Neural cell (in vitro differentiated cells): ENCODE measurements at regions not wholly inside any gene's neighbourhood (a gene's known extent, or its start where the extent isn't known, plus 50 kb on each side); places are given as distances from the start of the nearest gene placed in this dataset.

Experiments used
- CTCF ChIP-seq: fragments of 450-650 bp; IDR thresholded peaks from 2 replicates; pipeline ENCODE4 v1.5.1; 2014; ENCODE audit warnings: antibody characterized with exemption, mild to moderate bottlenecking, moderate library complexity; ENCODE audit not compliant: poor library complexity, severe bottlenecking
- EZH2 ChIP-seq: fragments of 200-600, 300-800 bp; shearing (Covaris generic), sonication (generic); IDR thresholded peaks from 2 replicates; pipeline ENCODE4 v1.6.1; 2014; ENCODE audit warnings: antibody characterized with exemption, low read length, borderline replicate concordance, mild to moderate bottlenecking; ENCODE audit not compliant: insufficient read depth, poor library complexity, severe bottlenecking
- MXI1 ChIP-seq: fragments of 450-650 bp; conservative IDR thresholded peaks from 2 replicates; pipeline ENCODE4 v1.6.1; 2014; ENCODE audit warnings: antibody characterized with exemption, mild to moderate bottlenecking; ENCODE audit not compliant: poor library complexity, severe bottlenecking
- POLR2AphosphoS5 ChIP-seq: IDR thresholded peaks from 2 replicates; pipeline ENCODE4 v1.6.1; 2012
- RAD21 ChIP-seq: fragments of 450-650 bp; conservative IDR thresholded peaks from 2 replicates; pipeline ENCODE4 v1.6.1; 2014; ENCODE audit warnings: antibody characterized with exemption, mild to moderate bottlenecking, moderate library complexity
- REST ChIP-seq: IDR thresholded peaks from 2 replicates; pipeline ENCODE4 v1.6.1; 2012; ENCODE audit warnings: borderline replicate concordance
- SMC3 ChIP-seq: fragments of 450-650 bp; conservative IDR thresholded peaks from 2 replicates; pipeline ENCODE4 v1.6.1; 2014; ENCODE audit warnings: antibody characterized with exemption, mild to moderate bottlenecking, moderate library complexity; ENCODE audit not compliant: poor library complexity
- TAF1 ChIP-seq: IDR thresholded peaks from 2 replicates; pipeline ENCODE4 v1.6.1; 2012; ENCODE audit warnings: low read depth

- no peak for TF ChIP-seq CTCF
- TF ChIP-seq POLR2AphosphoS5: no peak
- no peak for TF ChIP-seq TAF1
- TF ChIP-seq REST: no peak
- TF ChIP-seq MXI1: no peak
- TF ChIP-seq RAD21: no peak
- no peak for TF ChIP-seq EZH2
- TF ChIP-seq SMC3: no peak
Observed at GRCh38 chr3:71916747-71917369, 131.9 kb upstream of the PROK2 start.
